Upper lobe of right lung (tissue), 1 donor: ENCODE measurements at regions not wholly inside any gene's neighbourhood (a gene's known extent, or its start where the extent isn't known, plus 50 kb on each side); places are given as distances from the start of the nearest gene placed in this dataset.

ENCODE experiments used
- ATAC-seq: fragments of 200-7000 bp; cut with Tn5 transposase; one replicate; pipeline ENCODE4 v1.9.1; 2020; ENCODE audit warnings: mild to moderate bottlenecking, moderate library complexity
- DNase-seq: peaks from one replicate; pipeline ENCODE4 v3.0.0-alpha.2; 2020
- H3K27ac ChIP-seq: fragments of 200-600 bp; one replicate; pipeline ENCODE4 v1.8.0; 2022
- H3K27me3 ChIP-seq: fragments of 200-600 bp; one replicate; pipeline ENCODE4 v1.8.0; 2022; ENCODE audit warnings: mild to moderate bottlenecking
- H3K36me3 ChIP-seq: fragments of 200-600 bp; one replicate; pipeline ENCODE4 v1.8.0; 2022
- H3K4me1 ChIP-seq: fragments of 200-600 bp; one replicate; pipeline ENCODE4 v1.8.0; 2022
- H3K4me3 ChIP-seq: fragments of 200-600 bp; one replicate; pipeline ENCODE4 v1.8.0; 2022; ENCODE audit warnings: mild to moderate bottlenecking
- H3K9me3 ChIP-seq: fragments of 200-600 bp; one replicate; pipeline ENCODE4 v1.8.0; 2022
- CTCF ChIP-seq: fragments of 200-600 bp; IDR thresholded peaks from one replicate; pipeline ENCODE4 v1.8.0; 2022; ENCODE audit warnings: antibody characterized with exemption
- intact Hi-C: fragments of 100-400 bp; cut with DNase I; formaldehyde crosslinking; loops from one replicate; pipeline ENCODE4 v1.11.0; 2022
- donor health status: DM: no; HTN: yes; CAD: no; lungs with severe emphysema.

DNA sequence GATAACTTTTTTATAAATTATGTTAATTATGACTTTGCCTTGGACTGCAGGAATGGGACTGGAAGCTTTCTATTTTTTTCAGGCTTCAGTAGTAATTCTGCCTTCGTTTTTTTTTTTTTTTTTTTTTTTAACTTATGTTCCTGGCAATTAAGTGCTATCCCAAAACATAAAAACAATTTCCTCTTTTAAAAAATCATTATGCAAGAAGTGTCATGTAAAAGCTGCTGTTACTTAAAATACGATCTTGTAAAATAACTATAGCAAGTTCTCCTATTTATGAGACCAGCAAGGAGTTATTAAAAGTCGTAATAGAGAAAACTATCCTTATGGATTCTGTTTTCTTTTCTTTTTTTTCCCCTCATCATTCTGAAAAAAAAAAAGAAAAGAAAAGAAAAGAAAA lies 106.6 kb upstream of the FOXN2 start:
- H3K27ac ChIP-seq, result no peak overlapping the region
- H3K27me3 ChIP-seq, result no peaks in the 10 kb centered on the region
- no peaks in the 10 kb centered on the region for H3K36me3 ChIP-seq
- H3K4me3 ChIP-seq, result no peak overlapping the region
- DNase-seq, result no peak
- intact Hi-C loops, result no loop called here
- peaks cover 12% of the 10 kb centered on the region for H3K4me1 ChIP-seq
- no peak for TF ChIP-seq CTCF
- ATAC-seq, result no peak
- no peaks in the 10 kb centered on the region for H3K9me3 ChIP-seq

GRCh38 chr2:48209214-48209885 lies 105.1 kb upstream of the FOXN2 start:
- H3K4me1 ChIP-seq, result peaks cover 12% of the 10 kb centered on the region
- DNase-seq, result no peak
- no peak overlapping the region for H3K27ac ChIP-seq
- TF ChIP-seq CTCF, result no peak
- intact Hi-C loops, result no loop called here
- H3K27me3 ChIP-seq, result no peaks in the 10 kb centered on the region
- peak; percentile 64 for ATAC-seq
- no peaks in the 10 kb centered on the region for H3K9me3 ChIP-seq
- H3K4me3 ChIP-seq, result no peak overlapping the region
- no peaks in the 10 kb centered on the region for H3K36me3 ChIP-seq

DNA sequence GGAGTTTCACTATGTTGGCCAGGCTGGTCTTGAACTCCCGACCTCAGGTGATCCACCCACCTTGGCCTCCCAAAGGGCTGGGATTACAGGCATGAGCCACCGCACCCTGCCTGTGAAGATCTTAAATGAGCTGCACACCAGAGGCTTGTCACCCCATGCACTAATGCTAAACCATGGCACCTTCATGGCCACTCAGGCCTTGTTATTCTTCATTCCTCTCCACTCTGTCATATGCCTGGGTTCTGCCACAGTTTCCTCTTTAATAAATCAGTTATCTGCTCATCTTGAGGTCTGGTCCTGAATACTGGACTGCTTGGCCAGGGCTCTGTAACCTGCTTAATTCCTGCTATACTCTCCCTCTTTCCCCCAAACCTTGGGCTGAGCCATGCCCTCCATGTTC lies 104.3 kb upstream of the FOXN2 start:
- Histone ChIP-seq H3K27me3 (no peaks in the 10 kb centered on the region), H3K4me1 (peaks cover 12% of the 10 kb centered on the region), H3K36me3 (no peaks in the 10 kb centered on the region), H3K9me3 (no peaks in the 10 kb centered on the region), H3K27ac (no peak overlapping the region), H3K4me3 (no peak overlapping the region)
- no peak for DNase-seq
- ATAC-seq, result no peak
- TF ChIP-seq CTCF, result no peak
- intact Hi-C loops, result no loop called here

- no peak overlapping the region for H3K27ac ChIP-seq
- peaks cover 7% of the 10 kb centered on the region for H3K4me1 ChIP-seq
- intact Hi-C loops, result no loop called here
- no peaks in the 10 kb centered on the region for H3K9me3 ChIP-seq
- no peak for DNase-seq
- ATAC-seq, result no peak
- H3K36me3 ChIP-seq, result no peaks in the 10 kb centered on the region
- TF ChIP-seq CTCF, result no peak
- no peak overlapping the region for H3K4me3 ChIP-seq
- no peaks in the 10 kb centered on the region for H3K27me3 ChIP-seq
These were observed 100.8 kb upstream of the FOXN2 start for GRCh38 chr2:48213646-48214045.

DNA sequence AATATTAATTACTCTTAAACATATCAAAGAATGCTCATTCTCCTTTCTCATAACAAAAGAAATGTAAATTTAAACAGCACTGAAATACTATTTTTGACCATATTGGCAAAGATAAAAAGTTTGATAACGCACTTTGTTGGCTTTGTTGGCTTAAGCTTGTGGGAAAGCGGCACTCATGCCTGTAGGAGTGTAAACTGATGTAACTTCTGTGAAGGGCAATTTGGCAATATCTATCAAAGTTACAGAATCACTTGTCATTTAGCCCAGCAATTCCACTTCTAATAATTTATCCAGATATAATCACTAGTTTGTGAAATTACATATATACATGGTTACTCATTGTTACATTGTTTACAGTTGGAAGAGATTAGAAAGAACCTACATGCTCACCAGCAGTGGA lies 96.3 kb upstream of the FOXN2 start:
- H3K27ac ChIP-seq, result no peak overlapping the region
- peaks cover 4% of the 10 kb centered on the region for H3K4me1 ChIP-seq
- H3K4me3 ChIP-seq, result no peak overlapping the region
- ATAC-seq, result no peak
- intact Hi-C loops, result no loop called here
- H3K36me3 ChIP-seq, result no peaks in the 10 kb centered on the region
- TF ChIP-seq CTCF, result no peak
- no peak for DNase-seq
- no peaks in the 10 kb centered on the region for H3K9me3 ChIP-seq
- H3K27me3 ChIP-seq, result no peaks in the 10 kb centered on the region

DNA sequence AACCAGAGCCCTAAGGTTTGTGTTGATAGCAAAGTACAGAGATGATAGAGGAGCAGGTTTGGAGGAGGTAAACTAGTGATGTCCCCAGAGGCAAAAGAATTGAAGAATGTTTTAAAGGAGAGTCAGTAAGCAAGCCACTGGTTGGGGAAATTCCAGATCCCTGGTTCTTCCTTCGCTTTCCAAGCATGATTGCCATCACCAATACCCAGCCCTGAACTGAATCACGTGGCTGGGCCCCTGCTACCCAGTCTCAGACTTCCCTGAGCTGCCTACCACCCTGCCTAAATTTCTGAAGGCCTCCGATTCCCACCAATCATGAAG lies 95.3 kb upstream of the FOXN2 start:
- H3K4me3 ChIP-seq, result no peak overlapping the region
- intact Hi-C loops, result no loop called here
- no peak overlapping the region for H3K27ac ChIP-seq
- TF ChIP-seq CTCF, result no peak
- peaks cover 4% of the 10 kb centered on the region for H3K4me1 ChIP-seq
- no peaks in the 10 kb centered on the region for H3K27me3 ChIP-seq
- H3K36me3 ChIP-seq, result no peaks in the 10 kb centered on the region
- ATAC-seq, result no peak
- H3K9me3 ChIP-seq, result no peaks in the 10 kb centered on the region
- no peak for DNase-seq
